HG03442 (cell line): ENCODE measurements at regions not wholly inside any gene's neighbourhood (a gene's known extent, or its start where the extent isn't known, plus 50 kb on each side); places are given as distances from the start of the nearest gene placed in this dataset.

ENCODE experiments used
- ATAC-seq: cut with Tn5 transposase; IDR thresholded peaks from one replicate; pipeline ENCODE4 v1.9.1; 2021; ENCODE audit warnings: mild to moderate bottlenecking, moderate library complexity; ENCODE audit not compliant: unreplicated experiment

DNA sequence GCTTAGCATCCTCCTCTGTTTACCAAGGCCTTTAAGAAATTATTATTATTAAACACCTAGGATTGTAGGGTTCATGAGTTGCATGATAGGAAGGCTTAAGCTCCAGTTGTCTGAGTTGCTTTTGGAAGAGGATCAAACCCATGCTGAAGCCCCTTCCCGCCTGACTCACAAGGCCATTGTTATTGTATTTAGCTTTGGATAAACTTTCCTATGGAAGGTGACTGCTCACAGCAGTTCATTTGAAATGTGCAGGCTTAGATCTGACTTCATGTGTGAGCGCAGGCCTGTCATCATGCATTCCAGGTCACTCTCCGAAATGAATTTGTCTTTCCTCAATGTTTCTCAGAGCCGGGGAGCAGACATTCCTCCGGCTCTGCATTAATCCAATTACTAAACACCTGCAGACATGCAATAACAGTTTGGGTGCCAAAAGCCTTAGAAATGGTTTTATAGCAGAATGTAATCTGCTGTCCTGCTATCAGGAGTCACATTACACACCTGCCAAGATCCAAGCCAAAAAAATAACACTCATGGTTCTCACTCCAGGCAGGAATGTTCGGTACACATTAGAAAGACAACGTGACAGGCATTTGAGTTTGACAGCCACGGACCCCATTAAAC is 119.9 kb downstream of the OSR1 start:
- no peak for ATAC-seq

DNA sequence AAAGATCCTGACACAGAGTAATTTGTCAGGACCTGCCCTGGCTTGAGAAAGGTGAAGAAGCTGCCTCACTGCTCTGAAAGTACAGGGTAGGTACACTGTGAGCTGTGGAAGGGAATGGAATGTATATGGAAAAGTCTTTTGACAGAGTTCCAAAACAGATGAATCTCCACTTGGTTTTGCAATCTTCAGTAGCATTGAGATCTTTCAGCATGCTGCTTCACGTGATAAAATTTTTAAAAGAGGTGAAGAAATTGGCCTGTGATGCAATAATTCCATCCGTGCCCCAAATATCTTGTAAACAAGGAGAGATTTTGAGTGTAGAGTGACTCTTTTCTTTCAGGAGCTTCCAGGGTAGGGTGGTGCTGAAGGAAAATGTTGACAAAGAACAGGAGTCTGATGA is 123.1 kb downstream of the OSR1 start:
- no peak for ATAC-seq

DNA sequence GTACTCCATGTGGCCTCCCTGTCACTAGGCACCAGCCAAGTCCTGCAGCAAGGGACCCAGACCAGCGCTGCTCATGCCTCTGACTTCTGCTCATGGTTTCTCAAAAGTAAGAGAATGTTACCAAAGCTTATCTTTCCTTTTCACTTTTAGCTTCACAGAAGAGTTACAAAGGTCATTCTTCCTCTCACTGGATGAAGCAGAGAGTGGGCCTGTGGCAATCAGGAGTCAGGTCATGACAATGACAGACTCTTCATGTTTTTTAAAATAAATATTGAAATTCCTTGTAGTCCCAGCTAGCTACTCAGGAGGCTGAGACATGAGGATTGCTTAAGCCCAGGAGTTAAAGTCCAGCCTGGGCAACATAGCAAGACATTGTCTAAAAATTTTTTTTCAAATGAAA is 126.1 kb downstream of the OSR1 start:
- no peak for ATAC-seq

DNA sequence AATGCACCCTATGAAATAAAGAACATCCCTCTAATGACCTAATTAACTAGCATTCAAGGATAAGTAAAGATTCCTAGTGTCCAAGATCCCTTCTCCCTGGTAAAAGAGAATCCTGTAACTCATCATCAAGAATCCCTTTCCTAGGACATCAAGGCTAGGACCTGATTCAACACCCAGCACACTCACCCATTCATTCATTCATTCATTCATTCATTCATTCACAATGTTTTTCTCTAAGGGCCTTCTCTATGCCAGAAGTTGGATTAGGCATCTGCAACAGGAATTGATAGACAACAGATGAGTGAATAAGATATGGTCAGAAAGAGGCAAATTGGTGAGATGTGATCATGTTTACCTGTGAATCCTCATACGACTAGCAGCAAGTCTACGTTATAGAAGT is 126.8 kb downstream of the OSR1 start:
- no peak for ATAC-seq

DNA sequence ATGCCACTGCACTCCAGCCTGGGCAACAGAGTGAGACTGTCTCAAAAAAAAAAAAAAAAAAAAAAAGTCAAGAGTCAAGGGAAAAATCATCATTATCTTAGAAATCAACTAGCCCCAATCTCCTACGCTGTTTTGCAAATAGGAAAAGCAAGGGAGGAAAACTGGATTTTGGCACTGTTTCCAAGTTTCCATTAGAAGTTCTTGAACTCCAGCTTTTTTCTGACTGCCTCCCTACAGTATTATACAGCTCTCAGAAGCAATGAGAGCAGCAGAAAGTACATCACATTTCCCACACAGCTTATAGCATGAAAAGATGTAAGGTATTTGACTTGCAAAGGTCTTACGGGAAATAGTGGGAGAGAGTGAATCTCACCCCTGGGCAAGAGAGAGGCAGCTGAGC is 127.8 kb downstream of the OSR1 start:
- no peak for ATAC-seq

DNA sequence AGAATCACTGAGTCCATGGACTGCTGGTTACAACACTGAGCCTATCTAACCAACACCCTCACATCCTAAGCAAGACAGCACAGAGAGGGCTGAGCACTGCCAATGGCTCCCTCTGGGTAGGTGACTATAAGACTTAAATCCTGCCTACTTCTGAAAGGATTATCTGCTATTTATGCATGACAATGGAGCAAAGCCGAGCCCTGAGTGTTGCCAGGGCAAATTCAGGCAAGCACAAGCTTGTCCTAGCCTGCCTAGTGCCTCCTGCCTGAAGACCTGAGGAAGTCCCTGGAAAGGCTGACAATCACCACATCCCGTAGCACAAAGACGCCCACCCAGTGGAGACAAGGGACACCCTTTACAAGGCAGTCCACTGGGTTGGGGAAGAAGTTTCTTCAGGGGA is 129.7 kb downstream of the OSR1 start:
- ATAC-seq = no peak

DNA sequence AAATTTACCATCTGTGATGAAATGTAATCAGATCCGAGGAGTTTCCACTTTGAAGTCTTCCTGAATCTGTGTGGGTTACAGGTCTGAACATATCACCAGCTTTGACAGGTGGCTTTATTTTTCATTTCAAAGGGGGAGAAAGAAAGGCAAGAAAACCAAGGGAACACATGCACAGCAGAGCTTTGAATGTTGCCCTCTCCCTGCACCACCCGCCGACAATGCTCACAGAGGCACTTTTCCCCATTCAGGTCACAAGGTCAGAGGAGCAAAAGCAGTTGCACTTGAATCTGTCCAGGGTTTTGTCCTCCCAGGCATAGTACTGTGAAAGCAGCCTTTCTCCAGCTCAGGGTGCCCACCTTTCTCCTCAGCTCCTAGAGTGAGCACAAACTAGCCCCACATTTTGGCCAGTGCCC is 130.2 kb downstream of the OSR1 start:
- ATAC-seq = no peak

DNA sequence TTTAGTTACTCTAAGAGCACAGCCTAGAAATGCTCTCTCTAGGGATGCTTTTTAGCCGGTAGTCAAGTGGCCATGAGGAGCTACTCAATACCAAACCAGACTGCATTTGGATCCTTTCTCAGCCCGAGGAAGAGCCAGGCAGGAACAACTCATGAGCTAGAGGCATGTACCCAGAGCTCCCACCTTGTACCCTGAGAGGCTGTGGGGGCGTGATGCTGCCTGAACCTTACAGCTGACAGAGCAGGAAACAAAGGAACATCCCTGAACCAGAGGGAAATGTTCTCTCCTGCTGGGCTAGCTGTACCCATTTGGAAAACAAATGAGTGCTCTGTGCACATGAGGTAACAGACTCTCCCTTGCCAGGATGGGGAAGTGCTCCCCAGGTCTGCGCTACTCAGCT is 131.6 kb downstream of the OSR1 start:
- no peak for ATAC-seq

DNA sequence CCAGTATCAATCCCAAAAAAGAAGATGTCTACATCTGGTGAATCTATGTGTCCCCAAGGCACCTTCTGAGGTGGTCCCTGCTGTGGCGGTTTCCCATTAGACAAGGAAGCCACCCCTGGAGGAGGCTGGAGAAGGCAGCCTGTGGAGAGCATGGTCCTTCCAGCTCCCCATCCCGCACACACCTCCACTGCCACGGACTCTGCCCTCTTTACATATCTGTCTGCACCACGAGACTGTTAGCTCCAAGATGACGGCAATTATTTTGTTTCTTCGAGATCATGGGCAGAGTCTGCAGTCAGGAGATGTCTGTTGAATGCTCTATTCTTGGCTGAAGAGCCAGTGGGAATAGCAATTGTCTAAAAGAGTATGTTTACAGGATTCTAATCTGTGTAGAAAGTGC is 132.0 kb downstream of the OSR1 start:
- ATAC-seq = no peak

DNA sequence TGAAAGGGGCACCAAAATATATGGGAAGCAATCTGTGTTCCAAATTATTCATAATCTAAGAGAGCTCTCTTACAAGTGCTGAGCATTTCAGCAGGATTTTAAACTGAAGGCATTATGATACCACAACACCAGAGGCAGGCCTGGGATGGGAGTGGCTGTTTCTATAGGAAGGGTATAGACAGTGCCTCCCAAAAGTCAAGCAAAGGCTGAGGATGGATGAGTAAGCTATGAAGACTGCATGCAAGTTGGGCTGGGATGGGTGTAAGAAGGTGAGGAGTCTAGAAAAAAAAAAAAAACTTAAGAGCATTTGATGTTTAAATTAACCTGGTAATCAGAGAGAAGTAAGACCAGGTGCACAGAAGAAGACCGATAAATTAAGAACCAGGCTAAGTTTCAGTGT is 132.5 kb downstream of the OSR1 start:
- no peak for ATAC-seq

DNA sequence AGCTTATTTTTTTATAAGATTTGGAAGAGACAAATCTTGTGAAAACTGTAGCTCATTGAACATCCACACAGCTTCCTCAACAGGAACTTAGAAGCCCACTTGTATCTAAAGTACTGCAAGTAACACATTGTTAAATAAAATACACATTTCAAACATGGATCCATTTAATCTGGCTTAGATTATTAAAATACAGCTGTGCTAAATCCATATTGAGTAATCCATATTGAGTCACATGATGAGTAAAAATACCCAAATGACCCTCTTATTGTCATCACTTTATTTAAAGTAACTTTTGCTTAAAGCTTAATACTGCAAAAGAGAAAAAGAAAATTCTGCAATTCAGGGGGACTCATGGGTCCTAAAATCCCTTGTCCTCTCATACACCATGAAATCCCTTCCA is 133.3 kb downstream of the OSR1 start:
- no peak for ATAC-seq

DNA sequence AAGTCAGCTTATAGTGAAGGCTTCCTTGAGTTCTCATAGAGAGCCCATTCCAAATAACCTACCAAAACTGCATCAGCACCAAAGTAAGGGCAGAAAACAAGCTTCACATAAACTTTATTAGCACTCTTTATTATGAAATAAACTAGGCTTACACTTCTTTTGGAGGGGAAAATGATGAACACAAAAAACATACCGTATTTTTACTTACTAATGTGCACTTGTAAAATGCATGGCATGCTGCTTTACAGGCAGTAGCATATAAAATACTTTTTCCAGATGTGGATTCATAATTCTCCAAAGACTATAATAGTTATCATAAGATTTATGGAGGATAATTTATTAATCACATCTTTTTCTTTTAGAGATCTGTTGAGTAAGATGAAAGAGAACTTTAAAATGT is 133.9 kb downstream of the OSR1 start:
- ATAC-seq = no peak

DNA sequence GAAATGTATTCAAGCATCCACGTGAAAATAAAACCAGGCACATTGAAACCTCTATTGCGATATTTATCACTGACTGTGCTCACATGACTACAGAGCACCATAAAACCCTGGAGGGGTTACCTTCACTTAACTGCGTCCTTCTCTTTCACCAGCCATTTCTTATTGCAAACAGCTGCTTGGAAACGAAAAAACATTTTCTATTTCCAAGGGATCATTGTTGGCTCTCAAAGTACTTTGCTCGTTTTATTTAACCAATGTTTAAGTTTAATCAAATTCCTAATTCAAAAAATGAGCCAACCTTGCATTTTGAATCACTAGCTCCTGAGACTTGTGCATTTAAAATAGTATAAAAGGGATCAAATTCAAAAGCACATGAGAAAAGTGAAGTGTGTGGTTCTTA is 134.4 kb downstream of the OSR1 start:
- ATAC-seq = no peak

DNA sequence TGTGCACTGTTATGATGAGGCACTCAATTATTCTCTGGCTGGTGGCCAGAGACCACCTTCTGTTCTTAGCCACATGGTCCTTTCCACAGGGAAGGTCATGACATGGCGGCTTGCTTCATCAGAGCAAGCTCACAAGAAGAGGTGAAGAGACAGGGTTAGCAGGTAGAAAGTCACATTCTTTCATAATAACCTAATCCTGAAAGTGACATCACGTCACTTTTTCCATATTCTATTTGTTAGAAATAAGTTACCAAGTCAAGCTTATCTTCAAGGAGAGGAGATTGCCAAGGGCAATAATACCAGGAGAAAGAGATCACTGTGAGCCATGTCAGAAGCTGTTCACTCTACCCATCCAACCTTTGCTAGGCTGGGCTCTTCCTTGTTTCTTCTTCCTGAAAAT is 139.4 kb downstream of the OSR1 start:
- ATAC-seq = no peak

DNA sequence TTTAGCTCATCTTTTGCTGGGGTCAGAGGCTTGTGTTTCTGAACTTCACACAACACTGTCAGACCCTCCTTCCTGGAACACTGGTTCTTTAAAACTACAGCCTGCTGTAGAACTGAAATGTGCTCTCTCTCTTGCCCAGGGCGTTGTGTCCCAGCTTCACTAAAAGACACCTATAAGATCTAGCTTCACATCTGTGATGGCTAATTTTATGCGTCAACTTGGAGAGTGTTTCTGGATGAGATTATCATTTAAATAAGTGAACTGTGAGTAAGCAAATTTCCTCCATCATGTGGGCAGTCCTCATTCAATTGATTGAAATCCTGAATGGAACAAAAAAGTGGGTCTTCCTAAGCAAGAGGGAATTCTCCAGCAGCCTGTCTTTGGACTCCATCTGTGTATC is 140.3 kb downstream of the OSR1 start:
- ATAC-seq = no peak

DNA sequence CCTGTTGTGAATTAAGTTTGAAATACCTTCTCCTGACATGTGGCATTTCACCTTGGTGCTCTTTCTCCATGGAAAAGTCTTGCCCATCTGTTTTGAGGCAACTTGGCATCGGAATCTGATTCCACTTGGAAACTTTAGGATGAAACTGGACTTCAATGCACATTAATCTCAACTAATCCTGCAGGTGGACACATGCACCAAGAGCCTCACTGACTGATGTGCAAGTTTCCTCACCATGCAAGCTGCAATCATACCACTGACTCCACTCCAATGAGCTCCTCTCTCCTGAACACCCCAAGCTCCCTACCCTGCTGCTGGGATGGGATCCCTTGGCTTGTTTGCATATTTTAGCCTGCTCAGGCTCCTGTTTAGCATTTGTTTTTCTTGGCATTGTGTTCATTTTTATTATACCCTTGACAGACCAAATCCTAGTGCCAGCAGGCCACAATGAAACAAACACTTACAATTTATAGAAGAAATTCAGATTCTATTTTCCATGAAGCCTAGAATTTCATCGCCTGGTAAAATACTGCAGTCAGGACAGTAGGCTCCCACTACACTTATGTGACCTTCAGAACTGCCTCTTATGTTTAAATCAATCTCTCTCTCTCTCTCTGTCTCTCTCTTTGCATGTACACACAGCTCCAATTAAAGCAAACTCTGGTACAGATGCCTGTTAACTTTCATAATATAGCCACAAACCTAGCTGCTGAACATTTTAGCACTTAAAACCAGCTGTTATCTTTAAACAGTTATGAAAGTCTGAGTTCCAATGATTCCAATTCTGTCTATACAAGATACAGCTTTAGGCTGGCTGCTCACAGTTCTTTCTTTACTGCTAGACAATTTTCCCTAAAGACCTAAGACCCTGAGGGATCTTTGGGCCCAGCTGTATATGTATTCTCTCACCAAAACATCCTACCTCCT is 141.5 kb downstream of the OSR1 start:
- no peak for ATAC-seq

DNA sequence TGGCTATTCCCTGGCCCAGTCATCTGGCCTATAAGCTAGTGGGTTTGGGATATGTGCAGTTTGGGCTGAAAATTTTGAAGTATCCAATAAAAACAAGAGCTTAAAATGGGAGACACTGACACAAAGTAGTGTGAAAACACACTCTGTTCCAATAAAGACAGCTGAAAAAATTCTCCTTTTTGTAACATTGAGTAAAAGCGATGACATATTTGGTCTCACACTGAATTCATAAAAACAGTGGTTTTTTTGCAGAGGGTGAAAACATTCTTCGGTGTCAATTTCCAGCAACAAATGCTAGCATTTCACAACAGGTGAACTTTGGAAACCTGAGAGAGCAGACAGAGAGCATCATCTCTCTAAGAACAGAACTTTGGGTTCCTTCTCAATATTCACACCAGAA is 142.2 kb downstream of the OSR1 start:
- no peak for ATAC-seq

DNA sequence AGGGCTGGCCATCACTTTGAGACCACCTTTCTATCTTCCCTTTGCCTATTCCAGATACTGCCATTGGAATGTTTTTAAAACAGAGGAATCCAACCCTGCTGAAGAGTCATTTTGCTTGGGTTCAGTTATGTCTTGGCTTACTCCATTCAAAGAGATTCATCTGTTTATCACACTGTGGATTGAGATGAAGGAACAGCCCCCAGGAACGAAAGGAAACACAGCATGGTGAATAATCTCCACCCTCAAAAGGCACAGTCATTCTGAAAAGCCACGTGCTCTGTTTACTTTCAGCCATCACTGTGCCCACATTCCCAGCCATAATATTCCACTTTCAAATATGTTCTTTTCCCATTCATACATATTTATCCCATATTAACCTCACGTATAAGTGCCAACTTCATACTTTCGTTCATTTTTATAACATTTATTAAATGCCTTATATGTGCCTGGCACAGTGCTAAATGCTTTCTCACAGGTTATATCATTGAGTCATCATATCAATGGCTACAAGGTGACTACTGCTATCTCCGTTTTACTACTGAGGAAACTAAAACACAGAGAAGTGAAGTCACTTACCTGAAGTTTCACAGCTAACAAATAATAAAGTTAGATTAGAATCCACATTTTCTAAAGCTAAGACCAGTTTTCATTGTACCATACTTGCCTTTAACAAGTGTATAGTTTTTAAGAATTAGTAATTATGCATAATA is 143.6 kb downstream of the OSR1 start:
- no peak for ATAC-seq

DNA sequence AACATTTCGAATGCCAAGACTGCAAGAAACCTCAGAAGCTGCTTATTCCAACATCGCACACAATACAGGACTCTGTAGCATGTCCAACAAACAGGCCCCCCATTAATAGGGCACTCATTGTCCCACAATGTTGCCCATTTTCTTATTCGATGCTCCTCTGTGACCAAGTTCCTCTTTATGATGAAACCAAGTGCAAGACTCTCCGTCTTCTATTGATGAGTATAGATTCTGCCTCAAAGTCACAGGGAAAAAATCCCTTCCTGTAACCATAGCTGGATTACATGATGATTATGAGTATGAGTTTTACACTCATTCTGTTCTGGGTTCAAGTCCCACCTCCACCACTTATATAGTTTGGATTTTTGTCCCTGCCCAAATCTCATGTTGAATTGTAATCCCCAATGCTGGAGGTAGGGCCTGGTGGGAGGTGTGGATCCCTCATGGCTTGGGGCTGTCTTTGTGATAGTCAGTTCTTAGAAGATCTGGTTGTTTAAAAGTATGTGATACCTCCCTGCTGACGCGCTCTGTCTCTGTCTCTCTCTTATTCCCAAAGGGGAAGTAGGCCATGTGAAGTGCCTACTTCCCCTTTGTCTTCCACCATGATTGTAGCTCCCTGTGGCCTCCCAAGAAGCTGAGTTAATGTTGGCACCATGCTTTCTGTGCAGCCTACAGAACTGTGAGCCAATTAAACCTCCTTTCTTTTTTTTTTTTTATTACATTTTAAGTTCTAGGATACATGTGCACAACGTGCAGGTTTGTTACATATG is 148.7 kb downstream of the OSR1 start:
- ATAC-seq = no peak

DNA sequence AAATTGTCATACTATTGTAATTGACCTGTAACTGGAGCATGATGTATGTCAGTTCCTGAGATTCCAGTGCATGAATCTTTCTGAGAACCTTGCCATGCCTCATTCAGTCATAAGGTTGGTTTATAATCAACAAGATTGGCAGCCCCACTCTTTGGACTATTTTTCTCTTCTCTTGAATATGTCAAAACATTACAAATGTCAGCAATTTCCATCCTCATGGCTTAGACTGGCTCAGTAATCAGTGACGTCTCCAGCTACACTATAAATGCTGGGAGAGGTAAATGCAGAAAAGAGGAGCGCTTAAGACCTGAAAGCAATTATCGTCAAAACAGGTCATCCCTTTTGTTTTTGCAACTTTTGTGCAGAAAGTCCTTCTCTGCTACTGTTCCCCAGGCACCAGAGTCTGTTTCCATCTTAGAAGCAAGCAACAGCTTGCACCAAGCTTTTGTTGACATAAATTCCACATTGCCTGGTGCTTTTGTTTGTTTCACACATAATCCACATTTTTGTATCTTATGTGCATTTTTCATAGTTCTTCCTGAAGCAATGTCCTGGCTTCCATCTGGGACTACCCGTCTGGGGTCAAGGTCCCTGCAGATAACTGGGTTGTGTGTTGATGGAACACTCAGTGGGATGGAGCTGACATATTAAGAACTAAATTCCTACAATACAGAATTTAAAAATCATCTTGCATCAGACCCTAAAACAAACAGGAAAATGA is 149.8 kb downstream of the OSR1 start:
- ATAC-seq = no peak

DNA sequence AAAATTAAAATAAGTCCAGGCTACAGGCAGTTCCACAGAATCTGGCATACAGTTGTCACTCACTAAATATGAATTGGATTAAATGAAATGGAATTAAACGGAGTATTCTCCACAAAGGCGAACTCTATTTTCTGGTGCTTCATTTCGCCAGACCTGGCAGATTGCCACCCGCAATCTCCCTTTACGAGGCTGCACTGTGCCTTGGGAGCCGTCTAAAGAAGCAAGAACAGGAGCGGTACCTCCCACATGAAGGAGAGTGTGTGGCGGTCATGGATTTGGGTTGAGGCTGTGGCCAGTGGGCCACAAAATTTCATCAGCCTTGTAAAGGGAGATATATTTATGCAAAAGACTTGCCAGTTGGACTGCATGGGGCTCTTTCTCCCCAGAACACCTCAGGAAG is 151.0 kb downstream of the OSR1 start:
- no peak for ATAC-seq
